ENCODE measurements at regions not wholly inside any gene's neighbourhood (a gene's known extent, or its start where the extent isn't known, plus 50 kb on each side); places are given as distances from the start of the nearest gene placed in this dataset.

- H3K9ac ChIP-seq (ENCODE audit: low read depth in 1 of 2, low read length in 2 of 2) = no peak overlapping the region
- no peaks in the 10 kb centered on the region for H3K4me1 ChIP-seq (ENCODE audit: control insufficient read depth in 4 of 4, insufficient read depth in 4 of 4, low read length in 3 of 4)
- no peak overlapping the region for H3K27ac ChIP-seq (ENCODE audit: low read depth in 1 of 2, low read length in 2 of 2)
- no peak for TF ChIP-seq NR2F2 (IDR thresholded peaks at IDR 0.05)
- no peak for TF ChIP-seq SP1 (IDR thresholded peaks at IDR 0.05)
- no peak for TF ChIP-seq RAD21 (IDR thresholded peaks at IDR 0.05)
- TF ChIP-seq ATF3 (IDR thresholded peaks at IDR 0.05) = no peak
- no peak for TF ChIP-seq JUND (IDR thresholded peaks at IDR 0.05)
- TF ChIP-seq FOXA2 (IDR thresholded peaks at IDR 0.05) = no peak
- TF ChIP-seq HNF4A (conservative IDR thresholded peaks at IDR 0.05) = no peak
- no peak for TF ChIP-seq ZBTB33 (IDR thresholded peaks at IDR 0.05)
- TF ChIP-seq MAX (IDR thresholded peaks at IDR 0.05) = no peak
- no peak for TF ChIP-seq TAF1 (conservative IDR thresholded peaks at IDR 0.05)
- no peak for TF ChIP-seq YY1 (IDR thresholded peaks at IDR 0.05)
- TF ChIP-seq HNF4G (IDR thresholded peaks at IDR 0.05) = no peak
- no peak for TF ChIP-seq RXRA (IDR thresholded peaks at IDR 0.05)
- no peak for TF ChIP-seq EGR1 (IDR thresholded peaks at IDR 0.05; ENCODE audit: low read depth in 2 of 2)
- no peak for TF ChIP-seq FOXA1 (IDR thresholded peaks at IDR 0.05)
- no peak for TF ChIP-seq REST (IDR thresholded peaks at IDR 0.05)
- no peak for TF ChIP-seq CTCF (IDR thresholded peaks at IDR 0.05; ENCODE audit: low read depth, low read length, missing input control)
- TF ChIP-seq GABPA (IDR thresholded peaks at IDR 0.05 in 1 of 2, conservative IDR thresholded peaks at IDR 0.05 in 1 of 2) = no peak
- DNase-seq (ENCODE audit: low spot score) = no peak
- WGBS = 55% methylated on average over 1 of the region's 1 CpG
- no peaks in the 10 kb centered on the region for H3K27me3 ChIP-seq (ENCODE audit: control insufficient read depth in 4 of 4, insufficient read depth in 4 of 4, low read length in 3 of 4)
- no peaks in the 10 kb centered on the region for H3K9me3 ChIP-seq (ENCODE audit: control insufficient read depth in 4 of 4, low read length in 3 of 4)
- no peaks in the 10 kb centered on the region for H3K36me3 ChIP-seq (ENCODE audit: control insufficient read depth in 4 of 4, insufficient read depth in 3 of 4, low read depth in 1 of 4, low read length in 3 of 4)
- H3K4me3 ChIP-seq (ENCODE audit: low read depth in 1 of 3, low read length in 3 of 3) = no peak overlapping the region
These were observed 147.1 kb downstream of the MPP7 start for GRCh38 chr10:28155726-28156125.

Data from liver (tissue), 8 donors.